Breast epithelium (tissue), 3 donors: ENCODE measurements at regions not wholly inside any gene's neighbourhood (a gene's known extent, or its start where the extent isn't known, plus 50 kb on each side); places are given as distances from the start of the nearest gene placed in this dataset.

ENCODE experiments used
- POLR2A ChIP-seq: fragments of 450-650 bp; IDR thresholded peaks from one replicate; pipeline ENCODE4 v1.6.1; 2016; ENCODE audit warnings: antibody characterized with exemption, mild to moderate bottlenecking, moderate library complexity
- TF ChIP-seq, protein P1 (sequence below), 3 donors: fragments of 450-650 bp; IDR thresholded peaks; one replicate each; pipeline ENCODE4 v1.5.1; 2016 to 2017; ENCODE audit warnings: antibody characterized with exemption in 3 of 3, mild to moderate bottlenecking in 3 of 3, moderate library complexity in 3 of 3

DNA sequence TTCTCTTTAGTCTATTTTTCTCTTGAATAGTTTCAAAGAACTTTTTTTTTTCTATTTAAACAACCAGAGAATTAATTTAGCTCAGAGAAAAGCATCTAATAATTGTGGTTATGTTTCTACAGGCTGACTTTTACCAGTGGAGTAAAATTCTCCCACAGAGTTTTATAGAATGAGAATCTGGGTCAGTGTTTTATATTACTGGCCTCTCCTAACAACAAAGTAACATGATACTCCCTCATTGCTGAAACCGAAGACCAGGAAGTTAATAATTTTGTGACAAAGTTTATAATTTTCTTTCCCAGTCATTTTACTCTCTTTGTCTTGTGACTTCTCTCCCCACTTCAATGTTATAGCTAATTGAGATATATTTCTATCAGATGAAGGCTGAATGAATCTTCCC is 946.9 kb downstream of the EPHA3 start:
- TF ChIP-seq, protein P1, sequence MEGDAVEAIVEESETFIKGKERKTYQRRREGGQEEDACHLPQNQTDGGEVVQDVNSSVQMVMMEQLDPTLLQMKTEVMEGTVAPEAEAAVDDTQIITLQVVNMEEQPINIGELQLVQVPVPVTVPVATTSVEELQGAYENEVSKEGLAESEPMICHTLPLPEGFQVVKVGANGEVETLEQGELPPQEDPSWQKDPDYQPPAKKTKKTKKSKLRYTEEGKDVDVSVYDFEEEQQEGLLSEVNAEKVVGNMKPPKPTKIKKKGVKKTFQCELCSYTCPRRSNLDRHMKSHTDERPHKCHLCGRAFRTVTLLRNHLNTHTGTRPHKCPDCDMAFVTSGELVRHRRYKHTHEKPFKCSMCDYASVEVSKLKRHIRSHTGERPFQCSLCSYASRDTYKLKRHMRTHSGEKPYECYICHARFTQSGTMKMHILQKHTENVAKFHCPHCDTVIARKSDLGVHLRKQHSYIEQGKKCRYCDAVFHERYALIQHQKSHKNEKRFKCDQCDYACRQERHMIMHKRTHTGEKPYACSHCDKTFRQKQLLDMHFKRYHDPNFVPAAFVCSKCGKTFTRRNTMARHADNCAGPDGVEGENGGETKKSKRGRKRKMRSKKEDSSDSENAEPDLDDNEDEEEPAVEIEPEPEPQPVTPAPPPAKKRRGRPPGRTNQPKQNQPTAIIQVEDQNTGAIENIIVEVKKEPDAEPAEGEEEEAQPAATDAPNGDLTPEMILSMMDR (IDR thresholded peaks at IDR 0.05) = no peak
- TF ChIP-seq POLR2A = no peak
